ENCODE measurements at regions not wholly inside any gene's neighbourhood (a gene's known extent, or its start where the extent isn't known, plus 50 kb on each side); places are given as distances from the start of the nearest gene placed in this dataset.

- DNase-seq, result no peak
Observed at GRCh38 chr3:55218577-55218976, 268.5 kb downstream of the WNT5A start.

GRCh38 chr3:55207744-55208143 lies 279.4 kb downstream of the WNT5A start:
- peak; percentile 83 for DNase-seq

- no peak for DNase-seq
Observed at GRCh38 chr3:55205990-55206389, 278.1 kb upstream of the LRTM1 start.

- no peak for DNase-seq
Observed at GRCh38 chr3:55204417-55204816, 276.6 kb upstream of the LRTM1 start.

- no peak for DNase-seq
Observed at GRCh38 chr3:55203546-55203945, 275.7 kb upstream of the LRTM1 start.

- no peak for DNase-seq
Observed at GRCh38 chr3:55203006-55203405, 275.1 kb upstream of the LRTM1 start.

- no peak for DNase-seq
Observed at GRCh38 chr3:55202326-55202725, 274.5 kb upstream of the LRTM1 start.

- no peak for DNase-seq
Observed at GRCh38 chr3:55201779-55202178, 273.9 kb upstream of the LRTM1 start.

GRCh38 chr3:55200906-55201305 lies 273.0 kb upstream of the LRTM1 start:
- DNase-seq, result no peak

- no peak for DNase-seq
Observed at GRCh38 chr3:55198554-55198953, 270.7 kb upstream of the LRTM1 start.

- DNase-seq, result no peak
Observed at GRCh38 chr3:55197021-55197420, 269.2 kb upstream of the LRTM1 start.

- DNase-seq, result no peak
Observed at GRCh38 chr3:55196495-55196894, 268.6 kb upstream of the LRTM1 start.

GRCh38 chr3:55194376-55194775 lies 266.5 kb upstream of the LRTM1 start:
- no peak for DNase-seq

- no peak for DNase-seq
Observed at GRCh38 chr3:55191911-55192775, 264.3 kb upstream of the LRTM1 start.

- no peak for DNase-seq
Observed at GRCh38 chr3:55190331-55190730, 262.5 kb upstream of the LRTM1 start.

- no peak for DNase-seq
Observed at GRCh38 chr3:55189359-55189801, 261.5 kb upstream of the LRTM1 start.

GRCh38 chr3:55185380-55185779 lies 257.5 kb upstream of the LRTM1 start:
- DNase-seq, result no peak

GRCh38 chr3:55183201-55183600 lies 255.3 kb upstream of the LRTM1 start:
- DNase-seq, result no peak

- peak; percentile 21 for DNase-seq
Observed at GRCh38 chr3:55180936-55181535, 253.2 kb upstream of the LRTM1 start.

- no peak for DNase-seq
Observed at GRCh38 chr3:55180161-55180560, 252.3 kb upstream of the LRTM1 start.

- no peak for DNase-seq
Observed at GRCh38 chr3:55178336-55178735, 250.5 kb upstream of the LRTM1 start.

GRCh38 chr3:55177749-55178148 lies 249.9 kb upstream of the LRTM1 start:
- DNase-seq, result no peak

- no peak for DNase-seq
Observed at GRCh38 chr3:55175423-55175822, 247.6 kb upstream of the LRTM1 start.

- no peak for DNase-seq
Observed at GRCh38 chr3:55174747-55175146, 246.9 kb upstream of the LRTM1 start.

- no peak for DNase-seq
Observed at GRCh38 chr3:55173504-55173903, 245.6 kb upstream of the LRTM1 start.
